ENCODE measurements at regions not wholly inside any gene's neighbourhood (a gene's known extent, or its start where the extent isn't known, plus 50 kb on each side); places are given as distances from the start of the nearest gene placed in this dataset.
"Not testable (repeated sequence)": the region's sequence is repeated elsewhere in the genome, so short reads cannot be mapped to it uniquely, and the experiment has no call there.

DNA sequence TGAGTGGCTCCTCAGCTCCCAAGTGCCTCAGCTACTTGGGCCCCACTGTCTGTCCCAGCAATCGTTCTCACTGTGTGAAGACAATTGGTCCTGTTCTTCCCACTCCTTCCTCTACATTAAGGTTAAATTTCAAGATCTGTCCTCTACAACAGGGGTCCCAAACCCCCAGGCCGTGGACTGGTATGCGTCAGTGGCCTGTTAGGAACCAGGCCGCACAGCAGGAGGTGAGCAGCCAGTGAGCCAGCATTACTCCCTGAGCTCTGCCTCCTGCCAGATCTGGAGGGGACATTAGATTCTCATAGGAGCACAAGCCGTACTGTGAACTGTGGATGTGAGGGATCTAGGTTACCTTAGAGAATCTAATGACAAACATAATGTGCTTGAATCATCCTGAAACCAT is 376.9 kb upstream of the FZD8 start:
- DNase-seq: no peak

DNA sequence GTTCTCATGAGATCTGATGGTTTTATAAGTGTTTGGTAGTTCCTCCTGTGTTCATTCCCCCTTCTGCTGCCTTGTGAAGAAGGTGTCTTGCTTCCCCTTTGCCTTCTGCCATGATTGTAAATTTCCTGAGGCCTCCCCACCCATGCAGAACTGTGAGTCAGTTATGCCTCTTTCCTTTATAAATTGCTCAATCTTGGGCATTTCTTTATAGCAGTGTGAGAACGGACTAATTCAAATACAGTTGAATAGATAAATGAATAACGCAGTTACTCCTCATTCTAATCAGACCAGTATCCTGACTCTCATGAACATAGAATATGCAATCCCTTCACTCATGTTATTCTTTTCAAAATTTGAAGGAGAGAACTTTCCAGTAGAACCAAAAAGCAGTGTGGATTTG is 375.0 kb upstream of the FZD8 start:
- no peak for DNase-seq

DNA sequence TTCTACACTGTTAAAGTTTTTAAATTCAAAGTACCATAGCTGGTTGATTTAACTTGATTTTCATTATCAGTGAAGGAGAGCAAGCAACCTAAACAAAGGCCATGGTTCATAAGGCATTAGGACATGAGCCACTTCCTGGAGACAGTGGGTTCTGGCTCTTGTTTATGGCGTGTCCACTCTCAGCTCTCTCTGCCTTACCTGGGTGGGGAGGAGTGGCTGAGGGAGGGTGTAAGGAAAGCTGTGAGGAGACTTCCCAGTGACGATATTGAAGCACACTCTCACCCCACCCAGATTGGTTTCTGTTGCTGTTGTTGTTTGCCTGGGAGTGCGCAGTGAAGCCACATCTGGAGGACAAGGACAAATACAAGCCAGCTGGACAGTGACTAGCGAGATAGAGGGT is 365.3 kb upstream of the FZD8 start:
- DNase-seq: no peak

DNA sequence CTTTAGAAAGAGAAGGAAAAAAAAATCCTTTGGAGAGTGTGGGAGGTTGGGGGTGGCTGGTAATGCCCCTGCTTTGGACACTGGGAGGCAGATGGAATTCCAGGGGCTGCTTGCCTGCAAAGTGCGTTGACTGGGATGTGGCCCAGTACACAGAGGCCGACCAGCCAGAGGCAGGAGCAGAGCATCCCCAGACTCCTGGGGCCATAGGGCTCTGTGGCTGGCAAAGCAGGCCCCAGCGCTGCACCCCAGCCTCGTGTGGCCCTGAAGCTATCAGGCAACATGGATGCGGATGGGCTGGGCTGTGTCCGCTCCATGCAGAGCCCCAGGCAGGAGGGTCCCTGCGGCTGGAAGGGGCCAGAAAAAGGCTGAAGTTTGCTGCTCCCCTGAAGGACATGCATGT is 361.6 kb upstream of the FZD8 start:
- no peak for DNase-seq

DNA sequence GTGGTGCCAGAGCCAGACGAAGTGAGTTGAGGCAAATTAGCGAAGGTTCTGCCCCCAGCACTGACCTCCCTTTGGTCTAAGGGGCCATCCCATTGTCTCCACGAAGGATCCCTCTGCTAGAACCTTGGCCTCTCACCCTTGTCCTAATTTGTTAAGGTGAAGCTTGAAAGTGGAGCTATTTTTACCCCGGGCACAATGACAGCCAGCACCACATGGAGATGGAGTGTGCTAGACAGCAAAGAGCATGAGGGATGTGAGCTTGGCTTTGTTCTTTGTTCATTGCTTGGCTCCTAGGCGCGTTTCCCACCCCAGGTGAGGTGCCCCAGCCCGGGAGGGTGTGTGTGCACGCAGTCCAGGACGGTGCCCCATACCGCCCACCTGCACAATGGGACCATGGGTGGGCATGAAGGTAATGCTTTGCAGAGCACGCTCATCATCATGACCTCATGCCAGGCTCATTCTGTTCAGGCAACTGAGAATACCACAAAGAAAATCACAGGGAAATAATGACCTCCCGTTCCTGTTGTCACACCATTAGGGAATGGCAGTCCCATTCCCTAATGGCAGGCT is 361.0 kb upstream of the FZD8 start:
- DNase-seq: no peak

DNA sequence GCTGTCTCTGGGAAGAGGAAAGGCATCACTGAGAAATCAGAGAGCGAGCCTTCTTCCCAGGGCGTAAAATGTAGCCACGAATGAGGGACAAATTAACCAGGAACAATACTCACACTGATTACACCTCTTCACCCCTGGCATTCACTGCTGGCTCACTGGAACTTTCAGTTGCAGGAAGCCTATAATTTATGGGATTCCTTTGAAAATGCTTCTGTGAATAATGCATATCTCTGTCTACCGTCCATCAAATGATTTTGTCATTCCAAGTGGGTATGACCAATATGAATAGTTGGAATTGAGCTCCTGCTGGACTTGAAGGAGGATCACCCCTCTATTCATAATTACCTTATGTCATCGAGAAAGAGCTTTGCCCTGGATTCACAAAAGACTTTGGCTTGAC is 360.3 kb upstream of the FZD8 start:
- no peak for DNase-seq

DNA sequence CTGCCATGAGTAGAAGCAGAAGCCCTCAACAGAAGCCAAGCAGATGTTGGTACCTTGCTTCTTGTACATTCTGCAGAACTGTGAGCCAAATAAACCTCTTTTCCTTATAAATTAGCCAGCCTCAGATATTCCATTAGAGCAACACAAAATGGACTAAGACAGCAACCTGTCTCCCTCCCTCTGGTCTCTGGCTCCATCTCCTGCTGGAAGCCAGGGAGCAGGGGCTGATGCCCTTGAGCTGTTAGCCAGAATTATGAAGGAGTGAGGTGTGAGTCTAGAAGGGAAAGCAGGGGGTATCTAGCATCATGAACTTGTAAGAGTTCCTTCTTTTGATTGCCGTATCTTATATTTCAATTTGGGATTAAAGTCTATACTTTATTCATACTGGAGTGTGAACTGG is 358.7 kb upstream of the FZD8 start:
- not testable (repeated sequence) for DNase-seq

DNA sequence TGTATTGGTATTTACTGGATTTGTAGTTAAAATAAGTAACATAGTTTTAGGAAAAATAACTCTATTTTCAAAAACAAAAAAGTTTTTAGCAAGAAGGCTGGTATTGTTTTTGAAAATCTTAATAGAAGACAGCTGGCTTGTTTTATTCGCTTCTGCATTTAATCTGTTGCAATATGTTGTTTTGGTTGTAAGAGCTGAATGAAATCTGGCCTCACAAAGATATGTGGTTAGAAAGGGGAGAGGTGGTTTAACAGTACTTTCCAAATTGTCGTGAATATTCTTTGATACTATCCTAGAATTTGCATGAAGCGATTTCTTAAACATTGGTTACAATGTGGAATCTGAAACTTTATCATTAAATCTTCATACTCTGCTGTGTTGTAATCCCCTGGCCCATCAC is 355.9 kb upstream of the FZD8 start:
- DNase-seq: no peak

DNA sequence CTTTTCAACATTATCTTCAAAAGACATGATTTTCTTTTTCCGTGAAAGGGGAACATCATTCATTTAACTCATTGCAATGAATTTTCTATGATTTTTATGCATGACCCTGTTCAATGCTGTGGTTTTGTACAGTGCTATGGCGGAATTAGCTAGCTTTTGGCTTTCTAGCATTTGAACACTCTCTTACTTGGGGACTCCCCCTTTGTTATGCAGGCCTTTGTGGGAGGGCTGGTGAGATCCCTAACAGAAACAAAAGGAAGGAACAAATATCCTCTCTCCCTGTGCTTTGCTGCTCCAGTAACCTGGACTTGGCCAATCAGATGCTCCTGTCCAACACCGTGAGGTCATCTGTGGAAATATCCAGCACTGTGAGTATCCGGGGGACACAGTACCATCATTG is 353.4 kb upstream of the FZD8 start:
- no peak for DNase-seq

DNA sequence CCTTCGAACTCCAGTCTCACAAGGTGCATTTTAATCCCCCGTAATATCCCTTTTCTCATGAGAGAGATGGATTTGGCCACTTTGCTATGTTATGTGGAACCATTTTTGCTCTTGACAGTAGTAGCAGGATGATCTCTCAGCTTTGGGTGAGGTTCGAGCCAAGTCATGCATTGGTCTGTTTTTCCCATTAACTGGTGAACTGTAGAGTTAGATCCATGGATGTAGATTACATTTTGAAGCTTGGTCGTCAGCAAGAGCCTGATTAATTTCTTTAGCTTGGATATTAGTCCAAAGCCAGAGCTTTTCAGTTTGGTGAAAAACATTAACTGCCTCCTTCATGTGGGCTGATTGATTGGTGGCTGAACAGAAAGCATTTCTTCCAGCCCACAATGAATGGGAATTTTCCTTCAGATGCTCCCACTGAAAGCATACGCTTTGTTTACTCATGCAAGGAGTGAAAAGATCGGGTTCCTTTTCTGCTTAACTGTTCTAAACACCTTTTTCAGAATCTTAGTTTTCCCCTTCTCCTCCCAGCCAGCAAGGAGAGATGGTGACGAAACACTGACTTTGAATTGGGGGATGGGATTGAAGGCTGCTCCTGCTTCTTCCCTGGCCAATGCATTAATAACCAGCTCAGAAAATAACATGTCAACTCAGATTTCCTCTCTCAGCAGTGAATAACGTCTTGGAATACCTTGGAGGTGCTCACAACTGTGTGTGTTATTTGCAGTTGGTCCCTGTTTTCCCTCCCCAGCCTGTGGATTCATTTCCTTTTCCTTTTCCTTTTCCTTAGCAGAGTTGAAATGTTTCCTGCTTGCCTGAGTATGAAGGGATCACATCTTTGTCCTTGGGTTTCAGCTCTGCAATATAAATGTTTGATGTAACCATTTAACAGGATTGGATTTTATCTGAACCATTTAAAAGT is 351.8 kb upstream of the FZD8 start:
- DNase-seq: no peak

DNA sequence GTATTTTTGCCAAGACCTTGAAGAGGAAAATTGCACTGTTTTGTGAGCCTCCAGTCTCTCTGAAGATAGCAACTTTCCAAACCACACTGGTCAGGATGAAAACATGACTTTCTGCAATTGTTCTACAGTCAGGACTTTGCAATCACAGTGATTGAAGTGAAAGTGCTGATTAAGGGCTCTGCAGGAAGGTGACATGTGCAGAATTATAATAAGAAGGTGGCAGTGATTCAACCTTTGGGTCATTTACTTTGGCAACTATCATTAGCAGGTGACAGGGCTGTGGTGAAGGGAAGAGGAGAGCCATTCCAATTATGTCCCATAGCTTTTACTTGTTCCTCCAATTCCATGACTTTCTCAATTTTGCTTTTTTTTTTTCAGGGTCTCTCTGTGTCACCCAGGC is 350.0 kb upstream of the FZD8 start:
- DNase-seq: no peak

DNA sequence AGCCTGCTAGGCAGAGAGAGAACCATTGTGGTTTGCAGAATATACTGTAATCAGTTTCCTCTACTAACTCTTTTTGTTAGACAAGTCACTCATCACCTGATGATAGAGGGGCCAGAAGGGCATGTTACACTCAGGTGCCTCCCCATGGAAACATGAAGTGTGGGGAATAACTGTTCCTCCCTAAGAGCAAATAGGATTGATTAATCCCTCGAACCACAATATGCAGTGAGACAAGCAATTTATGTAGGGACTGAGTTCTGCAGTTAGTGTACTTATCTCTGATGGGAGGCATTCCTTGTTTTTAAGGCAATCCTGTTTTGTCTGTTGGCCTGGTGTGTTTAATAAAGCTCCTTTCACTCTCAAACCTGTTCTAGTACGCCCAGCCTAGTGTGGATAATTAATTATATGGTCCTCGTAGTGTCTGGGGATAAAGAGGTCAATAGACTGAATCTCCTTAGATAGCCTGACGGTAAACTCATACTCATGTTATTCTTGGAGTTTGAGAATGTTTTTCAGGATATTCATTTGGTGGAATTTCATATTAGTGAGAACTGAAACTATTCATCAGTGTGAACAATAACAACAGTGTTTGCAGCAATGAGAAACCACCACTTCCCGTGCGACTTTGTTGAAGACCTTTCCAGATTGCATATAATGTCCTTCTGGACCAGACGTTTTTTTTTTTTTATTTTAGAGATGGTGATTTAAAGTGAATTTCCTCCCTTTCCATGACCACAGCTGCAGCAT is 344.8 kb upstream of the FZD8 start:
- no peak for DNase-seq

DNA sequence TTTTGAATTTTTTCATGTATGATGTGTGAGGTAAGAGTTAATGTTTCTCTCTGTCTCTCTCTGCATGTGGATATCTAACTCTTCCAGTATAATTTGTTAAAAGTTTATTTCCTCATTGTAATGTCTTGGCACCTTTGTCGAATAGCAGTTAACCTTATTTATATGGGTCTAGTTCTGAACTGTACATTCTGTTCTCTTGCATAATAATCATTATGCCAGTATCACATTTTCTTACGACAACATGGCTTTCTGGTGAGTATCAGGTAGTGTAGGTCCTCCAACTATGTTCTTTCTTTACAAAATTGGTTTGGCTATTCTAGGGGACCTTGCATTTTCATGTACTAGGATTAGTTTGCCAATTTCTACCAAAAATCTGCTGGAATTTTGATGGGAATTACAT is 337.0 kb upstream of the FZD8 start:
- DNase-seq: no peak

DNA sequence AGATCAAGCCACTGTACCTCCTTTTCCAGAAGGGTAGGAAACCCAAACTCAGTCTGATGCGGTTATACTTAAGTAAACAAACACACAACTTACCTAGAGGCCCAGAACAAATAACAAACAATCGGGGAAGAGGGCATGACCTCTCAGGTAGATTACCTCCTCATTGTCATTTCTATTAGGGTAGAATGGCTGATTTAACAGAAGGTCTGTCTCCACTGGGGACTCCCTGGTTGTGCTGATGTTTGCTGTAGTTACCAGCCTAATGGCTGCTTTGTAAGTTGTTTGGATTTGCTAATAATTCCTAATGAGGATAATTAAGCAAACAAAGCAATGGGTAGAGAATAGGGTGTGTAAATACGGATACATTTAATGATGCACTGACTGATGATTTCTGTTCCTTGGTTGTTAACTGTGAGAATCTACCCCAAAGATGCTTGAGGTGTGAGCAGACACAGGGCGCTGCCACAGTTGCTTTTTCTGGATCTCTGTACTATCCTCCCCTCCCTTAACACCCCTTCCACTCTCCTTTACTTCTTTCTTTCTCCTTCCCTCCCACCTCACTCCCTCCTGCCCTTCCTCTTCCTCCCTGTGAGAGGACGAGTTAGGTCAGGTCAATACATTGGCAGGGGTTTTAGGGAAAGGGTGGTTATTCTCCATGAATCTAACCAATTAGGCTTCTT is 332.0 kb upstream of the FZD8 start:
- not testable (repeated sequence) for DNase-seq

DNA sequence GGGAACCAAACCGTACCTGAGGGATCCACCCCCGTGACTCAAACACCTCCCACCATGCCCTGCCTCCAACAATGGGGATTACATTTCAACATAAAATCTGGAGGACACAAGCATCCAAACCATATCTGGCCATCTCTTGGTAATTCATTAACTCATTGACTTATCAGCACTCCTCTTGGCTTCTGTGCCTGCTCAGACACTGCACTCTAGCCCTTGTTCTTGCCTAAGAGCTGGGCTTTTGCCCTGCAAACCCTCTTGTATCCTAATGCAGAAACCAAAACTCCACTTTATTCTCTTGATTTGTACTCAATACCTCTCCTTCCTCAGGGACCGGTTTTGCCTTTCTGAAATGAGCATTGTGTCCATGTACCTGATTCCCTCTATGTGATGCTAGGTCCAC is 330.2 kb upstream of the FZD8 start:
- DNase-seq: no peak

DNA sequence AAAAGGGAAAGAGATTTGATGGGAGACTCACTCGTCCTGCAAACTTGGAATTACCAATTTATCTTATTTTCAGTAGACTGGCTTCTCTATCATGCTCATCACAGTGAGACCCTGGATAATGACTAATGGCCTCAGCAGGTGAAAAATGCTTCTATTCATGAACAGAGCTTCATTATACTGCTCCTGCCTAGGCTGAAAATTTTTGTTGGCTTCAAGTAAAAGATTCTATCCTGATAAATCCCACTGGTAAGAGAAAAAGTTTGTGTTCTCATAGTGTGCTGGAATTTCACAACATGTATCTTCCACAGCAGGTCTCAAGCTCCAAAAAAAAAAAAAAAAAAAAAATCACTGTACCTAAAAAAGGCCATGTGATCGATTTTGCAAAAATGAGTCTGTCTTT is 329.3 kb upstream of the FZD8 start:
- DNase-seq: no peak

DNA sequence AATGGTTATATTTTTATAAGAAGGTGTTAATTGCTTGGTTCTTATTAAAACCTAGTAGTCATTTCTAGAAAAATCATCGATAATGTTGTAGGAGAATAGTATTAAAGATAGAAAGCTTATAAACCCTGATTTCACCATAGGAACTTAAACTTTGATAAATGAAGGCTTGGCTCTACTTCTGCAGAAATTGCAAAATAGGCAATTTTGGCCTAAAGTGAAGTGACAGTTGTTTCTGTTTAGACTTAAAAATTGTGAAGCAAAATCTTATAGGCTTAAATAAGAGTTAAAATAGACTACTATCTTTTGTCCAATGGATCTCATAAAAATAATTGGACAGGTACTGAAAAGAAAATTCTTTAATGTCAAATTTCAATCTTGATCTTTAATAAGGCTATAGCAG is 321.6 kb upstream of the FZD8 start:
- DNase-seq: no peak

DNA sequence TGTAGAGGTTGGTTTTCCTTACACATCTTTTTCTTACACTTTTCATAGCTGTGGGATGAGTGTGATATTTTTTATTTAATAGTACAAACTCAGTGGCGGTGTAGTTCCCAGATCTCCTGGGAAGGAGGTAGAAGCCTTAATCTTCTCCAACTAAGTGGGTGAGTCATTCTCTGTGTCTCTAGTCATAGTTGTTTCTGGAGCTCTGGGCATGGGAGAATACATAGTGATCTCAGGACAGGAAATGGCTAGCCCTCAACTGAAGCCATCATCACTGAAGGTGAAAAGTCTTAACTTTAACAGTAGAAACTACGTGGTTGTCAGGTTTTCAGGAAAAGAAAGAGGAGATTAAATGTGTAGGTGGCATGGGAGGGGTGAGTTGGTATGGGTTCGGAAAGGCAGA is 319.4 kb upstream of the FZD8 start:
- DNase-seq: no peak

DNA sequence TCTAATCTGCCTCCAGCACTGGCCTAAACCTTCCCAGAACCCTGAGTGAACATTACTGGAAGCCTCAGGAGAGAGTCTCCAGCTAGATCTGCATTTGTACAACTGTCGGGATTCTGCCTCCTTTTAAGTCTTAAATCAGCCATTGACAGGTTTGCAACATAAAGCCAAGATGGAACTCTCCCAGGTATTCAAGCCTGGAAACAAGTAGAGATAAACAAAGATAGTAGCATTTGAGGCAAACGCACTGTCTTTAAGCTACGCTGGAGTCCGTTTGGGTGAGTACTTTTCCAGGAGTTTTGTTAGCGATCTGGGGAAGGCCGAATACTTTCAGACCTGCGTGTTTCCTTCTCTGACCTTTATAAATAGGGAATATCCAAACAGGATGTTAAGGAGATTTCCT is 317.2 kb upstream of the FZD8 start:
- no peak for DNase-seq

DNA sequence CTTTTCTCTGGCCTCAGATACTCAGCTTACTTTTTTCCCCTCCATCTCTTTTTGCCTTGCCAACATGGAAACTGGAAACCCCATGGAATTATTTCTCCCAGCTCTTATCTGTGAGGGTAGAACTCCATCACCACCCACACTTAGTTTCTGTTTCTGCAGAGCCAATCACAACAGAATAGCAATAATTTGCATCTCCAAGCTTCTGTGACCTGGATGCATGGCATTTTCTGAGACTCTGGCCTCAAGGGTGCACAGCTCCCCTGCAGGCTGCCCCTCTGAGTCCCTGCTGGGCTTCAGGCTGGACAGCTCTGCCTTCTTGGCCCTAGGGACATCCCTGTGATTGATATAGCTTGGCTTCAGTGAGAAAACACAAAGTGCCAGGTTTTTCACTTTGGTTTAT is 316.5 kb upstream of the FZD8 start:
- not testable (repeated sequence) for DNase-seq

DNA sequence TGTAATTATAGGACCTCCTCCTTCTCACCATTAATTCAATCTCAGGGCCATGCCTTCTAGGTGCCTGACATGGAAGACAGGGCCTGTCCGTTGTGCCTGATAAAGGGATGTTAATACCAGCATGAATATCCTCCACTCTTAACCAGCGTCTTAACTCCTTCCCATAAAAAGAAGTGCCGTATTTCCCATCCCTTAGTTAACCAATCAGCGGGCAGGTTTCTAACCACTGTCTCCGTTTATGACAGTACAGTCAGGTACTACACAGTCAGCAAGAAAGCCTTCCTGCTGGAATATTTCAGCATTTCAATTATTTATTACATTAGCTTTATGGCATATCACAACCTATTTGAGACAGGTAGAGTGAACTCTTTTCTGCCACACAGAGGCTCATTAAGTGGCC is 308.6 kb upstream of the FZD8 start:
- no peak for DNase-seq

DNA sequence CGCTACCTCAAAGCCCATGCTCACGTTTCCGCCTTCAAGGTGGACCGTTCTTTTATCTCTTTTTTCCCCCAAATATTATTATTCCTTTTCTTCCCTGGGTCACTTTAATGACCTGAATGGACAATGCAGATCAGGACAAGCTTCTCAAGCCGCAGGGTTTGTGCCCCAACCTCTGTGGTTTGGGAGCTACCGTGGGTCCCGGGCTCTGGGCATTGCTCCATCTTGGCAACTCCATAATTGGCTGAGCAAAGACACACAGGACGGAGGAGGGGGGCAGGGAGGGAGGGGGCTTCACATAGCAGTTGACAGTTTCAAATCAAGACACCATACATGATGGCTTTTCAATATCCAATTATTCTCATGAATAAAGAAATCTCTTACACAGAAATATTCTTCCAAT is 308.1 kb upstream of the FZD8 start:
- DNase-seq: no peak

DNA sequence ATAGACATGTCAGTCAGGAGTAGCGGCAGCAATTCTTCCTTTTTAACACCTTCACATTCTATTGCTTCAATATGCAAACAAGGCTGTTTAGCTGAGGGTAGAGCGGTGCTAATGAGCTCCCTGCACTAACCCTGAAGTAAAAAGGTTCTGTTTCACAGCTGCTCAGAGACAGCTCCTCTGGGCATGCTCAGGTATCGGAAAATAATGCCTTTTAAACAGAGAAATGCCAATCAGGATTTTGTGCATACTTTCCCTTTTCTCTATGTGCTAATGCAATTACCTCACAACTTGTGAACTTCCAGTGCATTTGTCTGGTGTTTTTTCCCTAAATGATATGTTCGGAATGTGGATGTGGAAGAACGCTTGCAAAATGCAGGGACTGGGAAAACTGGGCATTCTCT is 307.7 kb upstream of the FZD8 start:
- DNase-seq: no peak

DNA sequence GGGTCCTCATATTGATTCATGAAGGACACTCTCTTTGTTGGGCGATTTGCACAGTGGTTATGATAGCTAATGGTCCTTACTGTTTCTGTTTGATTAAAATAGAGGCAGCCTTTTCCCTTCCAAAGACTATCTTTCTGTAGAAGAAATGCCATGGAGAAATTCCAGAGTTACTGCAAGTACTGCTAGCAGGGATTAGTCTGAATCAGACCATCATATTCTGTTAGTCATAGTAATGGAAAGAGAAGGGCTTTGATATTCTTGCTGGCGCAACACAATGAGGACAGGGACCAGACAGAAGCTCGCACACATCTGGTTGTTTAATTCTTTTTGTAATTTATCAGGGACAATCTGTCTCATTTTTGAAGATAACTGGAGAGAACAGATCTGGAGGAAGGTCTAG is 304.5 kb upstream of the FZD8 start:
- DNase-seq: no peak

All from activated T-cell treated with anti-CD3 and anti-CD28 coated beads, Interleukin-2, amount 50 U/mL, for 1 hour (primary cell).